ENCODE measurements at regions not wholly inside any gene's neighbourhood (a gene's known extent, or its start where the extent isn't known, plus 50 kb on each side); places are given as distances from the start of the nearest gene placed in this dataset.

DNA sequence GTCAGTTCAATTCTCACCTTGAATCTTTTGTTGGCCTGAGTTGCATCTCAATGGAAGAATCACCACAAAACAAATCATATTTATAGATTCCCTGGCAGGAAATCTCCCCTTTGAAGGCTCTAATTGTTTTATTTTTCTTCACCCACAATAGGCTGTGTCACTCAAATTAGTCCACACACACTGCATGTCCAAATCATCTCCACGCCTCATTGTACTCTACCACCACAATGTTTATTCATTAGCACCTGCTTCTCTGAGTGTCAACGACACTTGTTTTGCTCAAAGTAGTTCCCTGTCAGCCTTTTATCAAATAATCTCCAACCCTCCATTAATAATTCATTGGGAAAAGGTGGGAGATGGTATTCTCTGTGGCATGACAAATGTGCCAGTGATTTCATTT is 164.3 kb downstream of the ABCC12 start:
- Histone ChIP-seq H3K4me3 (no peak overlapping the region), H3K27ac (no peak overlapping the region), H3K4me1 (no peaks in the 10 kb centered on the region), H3K27me3 (no peaks in the 10 kb centered on the region), H3K36me3 (no peaks in the 10 kb centered on the region), H3K9me3 (peaks cover 0 to 6% of the 10 kb centered on the region in 2 donors)
- DNase-seq (ENCODE audit: low spot score in 2 of 2), result no peak
- TF ChIP-seq CTCF (IDR thresholded peaks at IDR 0.05), result no peak
- intact Hi-C loops (cut with DNase I), result no loop called here

- Histone ChIP-seq H3K4me3 (no peak overlapping the region), H3K9me3 (peaks cover 0 to 6% of the 10 kb centered on the region in 2 donors), H3K36me3 (no peaks in the 10 kb centered on the region), H3K27me3 (no peaks in the 10 kb centered on the region), H3K27ac (no peak overlapping the region), H3K4me1 (no peaks in the 10 kb centered on the region)
- TF ChIP-seq CTCF (IDR thresholded peaks at IDR 0.05), result no peak
- DNase-seq (ENCODE audit: low spot score in 2 of 2), result no peak
- intact Hi-C loops (cut with DNase I), result no loop called here
These were observed 165.1 kb downstream of the ABCC12 start for GRCh38 chr16:47990676-47991075.

- Histone ChIP-seq H3K27me3 (no peaks in the 10 kb centered on the region), H3K4me3 (no peak overlapping the region), H3K4me1 (no peaks in the 10 kb centered on the region), H3K9me3 (no peaks in the 10 kb centered on the region), H3K27ac (no peak overlapping the region), H3K36me3 (no peaks in the 10 kb centered on the region)
- DNase-seq (ENCODE audit: low spot score in 2 of 2), result no peak
- TF ChIP-seq CTCF (IDR thresholded peaks at IDR 0.05), result no peak
- intact Hi-C loops (cut with DNase I), result no loop called here
These were observed 168.7 kb downstream of the ABCC12 start for GRCh38 chr16:47987136-47987535.

DNA sequence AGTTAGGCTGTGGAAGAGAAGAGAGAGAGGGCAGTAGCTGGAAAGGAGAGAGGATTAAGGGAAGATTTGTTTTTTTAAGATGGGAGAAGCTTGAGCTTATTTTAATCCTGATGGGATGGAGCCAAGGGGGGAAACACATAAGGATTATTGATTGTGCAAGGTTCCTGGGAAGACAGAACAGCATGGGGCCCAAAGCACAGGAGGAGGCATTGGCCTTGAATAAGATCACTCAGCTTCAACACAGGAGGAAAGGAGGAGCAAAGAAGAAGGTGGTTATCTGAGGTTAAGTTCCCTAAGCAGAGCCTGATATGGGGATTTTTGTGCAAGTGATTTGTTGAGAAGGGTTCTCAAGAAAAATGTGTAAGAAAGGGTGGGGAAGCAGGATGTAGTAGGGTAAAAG is 169.8 kb downstream of the ABCC12 start:
- intact Hi-C loops (cut with DNase I), result no loop called here
- no peaks in the 10 kb centered on the region for H3K4me1 ChIP-seq
- no peak overlapping the region for H3K4me3 ChIP-seq
- TF ChIP-seq CTCF (IDR thresholded peaks at IDR 0.05), result no peak
- DNase-seq (ENCODE audit: low spot score in 2 of 2), result no peak
- H3K27me3 ChIP-seq, result no peaks in the 10 kb centered on the region
- no peaks in the 10 kb centered on the region for H3K9me3 ChIP-seq
- H3K27ac ChIP-seq, result no peak overlapping the region
- H3K36me3 ChIP-seq, result no peaks in the 10 kb centered on the region

DNA sequence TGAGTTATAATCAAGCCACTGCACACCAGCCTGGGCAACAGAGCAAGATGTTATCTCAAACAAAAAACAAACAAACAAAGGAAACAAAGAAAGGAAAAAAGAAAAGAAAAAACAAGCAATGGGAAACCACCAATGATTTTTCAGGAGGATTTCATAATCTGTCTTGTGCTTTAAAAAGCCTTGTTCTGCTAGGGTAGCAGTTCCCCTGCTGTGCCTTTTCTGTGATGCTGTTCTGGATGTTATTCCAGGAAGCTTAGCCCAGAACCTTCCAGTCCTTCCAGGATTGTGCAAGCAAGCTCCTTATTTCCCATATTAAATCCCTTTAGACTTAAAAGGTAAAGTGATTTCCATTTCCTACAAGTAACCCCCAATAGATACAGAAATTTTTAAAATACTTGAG is 171.1 kb downstream of the ABCC12 start:
- Histone ChIP-seq H3K9me3 (no peaks in the 10 kb centered on the region), H3K4me3 (no peak overlapping the region), H3K4me1 (no peaks in the 10 kb centered on the region), H3K36me3 (no peaks in the 10 kb centered on the region), H3K27me3 (no peaks in the 10 kb centered on the region), H3K27ac (no peak overlapping the region)
- no peak for DNase-seq (ENCODE audit: low spot score in 2 of 2)
- TF ChIP-seq CTCF (IDR thresholded peaks at IDR 0.05), result no peak
- intact Hi-C loops (cut with DNase I), result no loop called here

DNA sequence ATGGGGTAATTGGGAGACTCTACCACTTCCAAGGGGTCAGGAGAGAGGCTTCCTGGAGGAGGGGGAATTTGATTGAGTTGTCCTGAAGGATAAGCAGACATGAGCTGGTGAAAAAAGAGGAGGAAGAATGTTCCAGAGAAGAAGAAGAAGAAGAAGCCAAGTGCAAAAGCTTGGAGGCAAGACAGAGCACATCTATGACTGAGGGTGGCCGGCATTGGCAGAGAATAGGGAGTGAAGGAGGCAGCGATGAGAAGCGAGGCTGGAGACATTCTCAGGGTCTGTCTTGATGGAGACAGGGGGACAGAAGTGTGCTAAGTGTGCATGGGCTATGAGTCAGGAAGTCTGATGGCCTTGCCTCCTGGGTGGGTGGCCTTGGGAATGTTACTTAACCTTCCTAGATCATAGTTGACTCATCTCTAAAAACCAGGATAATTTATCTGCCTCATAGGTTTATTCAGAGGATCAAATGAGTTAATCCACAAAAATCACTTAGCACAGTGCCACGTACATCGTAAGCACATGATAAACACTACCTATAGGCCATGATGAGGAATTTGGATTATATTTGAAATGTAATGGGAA is 171.7 kb downstream of the ABCC12 start:
- no peak overlapping the region for H3K4me3 ChIP-seq
- H3K4me1 ChIP-seq, result no peaks in the 10 kb centered on the region
- H3K27me3 ChIP-seq, result no peaks in the 10 kb centered on the region
- no peak overlapping the region for H3K27ac ChIP-seq
- no peaks in the 10 kb centered on the region for H3K36me3 ChIP-seq
- DNase-seq (ENCODE audit: low spot score in 2 of 2), result no peak
- intact Hi-C loops (cut with DNase I), result no loop called here
- no peak for TF ChIP-seq CTCF (IDR thresholded peaks at IDR 0.05)
- H3K9me3 ChIP-seq, result no peaks in the 10 kb centered on the region

Measured in ascending aorta (tissue), 2 donors.